ENCODE measurements at regions not wholly inside any gene's neighbourhood (a gene's known extent, or its start where the extent isn't known, plus 50 kb on each side); places are given as distances from the start of the nearest gene placed in this dataset.
A peak's percentile ranks its signal among the peaks of the same experiment; 100 is the strongest.

GRCh38 chr16:55253987-55254386 is 70.0 kb upstream of the IRX6 start:
- no peak overlapping the region for H3K23ac ChIP-seq (ENCODE audit: low read depth, low read length, poor library complexity)
- no peaks in the 10 kb centered on the region for H3K9me3 ChIP-seq (replicated peaks in 1 of 2; ENCODE audit: control insufficient read depth in 2 of 2, insufficient read depth in 1 of 2, low read depth in 1 of 2, low read length in 2 of 2)
- H2BK120ac ChIP-seq (ENCODE audit: low read depth, low read length), result no peak overlapping the region
- H3K4me1 ChIP-seq (ENCODE audit: control insufficient read depth in 2 of 2, insufficient read depth in 1 of 2, low read depth in 1 of 2, low read length in 2 of 2), result no peaks in the 10 kb centered on the region
- H3K4ac ChIP-seq (ENCODE audit: low read length), result no peak overlapping the region
- no peak overlapping the region for H2BK15ac ChIP-seq (ENCODE audit: low read length)
- no peaks in the 10 kb centered on the region for H3K36me3 ChIP-seq (replicated peaks in 1 of 2; ENCODE audit: control insufficient read depth in 2 of 2, insufficient read depth in 2 of 2, low read length in 2 of 2)
- H2BK5ac ChIP-seq (ENCODE audit: low read length), result no peak overlapping the region
- H2AK5ac ChIP-seq (ENCODE audit: low read depth, low read length), result no peak overlapping the region
- no peak for DNase-seq (ENCODE audit: low spot score)
- no peak overlapping the region for H4K8ac ChIP-seq (ENCODE audit: low read depth, low read length)
- H2AFZ ChIP-seq (ENCODE audit: low read length), result no peak overlapping the region
- H3K27me3 ChIP-seq (ENCODE audit: control insufficient read depth in 3 of 3, insufficient read depth in 3 of 3, low read depth in 1 of 3, low read length in 3 of 3), result no peaks in the 10 kb centered on the region
- no peak overlapping the region for H3K4me3 ChIP-seq (ENCODE audit: low read length in 2 of 2)
- H4K91ac ChIP-seq (ENCODE audit: low read depth, low read length, poor library complexity), result no peak overlapping the region
- H3K27ac ChIP-seq (replicated peaks; ENCODE audit: low read length), result no peak overlapping the region
- H3K79me1 ChIP-seq (ENCODE audit: low read depth, low read length), result no peaks in the 10 kb centered on the region
- H2BK12ac ChIP-seq (ENCODE audit: low read length), result no peak overlapping the region
- H3K14ac ChIP-seq (ENCODE audit: low read length), result no peak overlapping the region
- H3K18ac ChIP-seq (ENCODE audit: low read length), result no peak overlapping the region
- no peak overlapping the region for H3K9ac ChIP-seq (ENCODE audit: low read depth, low read length, poor library complexity)
- no peak overlapping the region for H3K4me2 ChIP-seq (ENCODE audit: insufficient read depth, low read length, poor library complexity, severe bottlenecking)

GRCh38 chr16:55255733-55256282 is 68.2 kb upstream of the IRX6 start:
- Histone ChIP-seq H2BK12ac (ENCODE audit: low read length) (no peak overlapping the region), H2BK15ac (ENCODE audit: low read length) (no peak overlapping the region), H3K79me1 (ENCODE audit: low read depth, low read length) (no peaks in the 10 kb centered on the region), H2AK5ac (ENCODE audit: low read depth, low read length) (no peak overlapping the region), H3K9ac (ENCODE audit: low read depth, low read length, poor library complexity) (no peak overlapping the region), H3K9me3 (replicated peaks in 1 of 2; ENCODE audit: control insufficient read depth in 2 of 2, insufficient read depth in 1 of 2, low read depth in 1 of 2, low read length in 2 of 2) (no peaks in the 10 kb centered on the region), H3K4me3 (ENCODE audit: low read length in 2 of 2) (no peak overlapping the region), H3K14ac (ENCODE audit: low read length) (no peak overlapping the region), H3K27me3 (ENCODE audit: control insufficient read depth in 3 of 3, insufficient read depth in 3 of 3, low read depth in 1 of 3, low read length in 3 of 3) (no peaks in the 10 kb centered on the region), H3K23ac (ENCODE audit: low read depth, low read length, poor library complexity) (no peak overlapping the region), H3K36me3 (replicated peaks in 1 of 2; ENCODE audit: control insufficient read depth in 2 of 2, insufficient read depth in 2 of 2, low read length in 2 of 2) (no peaks in the 10 kb centered on the region), H3K4ac (ENCODE audit: low read length) (no peak overlapping the region), H3K18ac (ENCODE audit: low read length) (no peak overlapping the region), H2AFZ (ENCODE audit: low read length) (no peak overlapping the region), H2BK120ac (ENCODE audit: low read depth, low read length) (no peak overlapping the region), H3K4me2 (ENCODE audit: insufficient read depth, low read length, poor library complexity, severe bottlenecking) (no peak overlapping the region), H3K27ac (replicated peaks; ENCODE audit: low read length) (no peak overlapping the region), H4K91ac (ENCODE audit: low read depth, low read length, poor library complexity) (no peak overlapping the region), H3K4me1 (ENCODE audit: control insufficient read depth in 2 of 2, insufficient read depth in 1 of 2, low read depth in 1 of 2, low read length in 2 of 2) (no peaks in the 10 kb centered on the region), H4K8ac (ENCODE audit: low read depth, low read length) (no peak overlapping the region), H2BK5ac (ENCODE audit: low read length) (no peak overlapping the region)
- WGBS, 2 donors (ENCODE audit: extremely low coverage in 2 of 2, insufficient read length in 2 of 2, insufficient replicate concordance in 1 of 2), result no CpG with 5 or more reads among the region's 9 CpGs
- DNase-seq (ENCODE audit: low spot score), result no peak

GRCh38 chr16:55256412-55257016 is 67.5 kb upstream of the IRX6 start:
- no peak for DNase-seq (ENCODE audit: low spot score)
- H3K79me1 ChIP-seq (ENCODE audit: low read depth, low read length), result no peaks in the 10 kb centered on the region
- no peak overlapping the region for H4K8ac ChIP-seq (ENCODE audit: low read depth, low read length)

GRCh38 chr16:55257966-55258613 is 65.9 kb upstream of the IRX6 start:
- Histone ChIP-seq H3K4me1 (ENCODE audit: control insufficient read depth in 2 of 2, insufficient read depth in 1 of 2, low read depth in 1 of 2, low read length in 2 of 2) (no peaks in the 10 kb centered on the region), H3K27ac (replicated peaks; ENCODE audit: low read length) (no peak overlapping the region), H4K91ac (ENCODE audit: low read depth, low read length, poor library complexity) (no peak overlapping the region), H4K8ac (ENCODE audit: low read depth, low read length) (no peak overlapping the region), H2AK5ac (ENCODE audit: low read depth, low read length) (no peak overlapping the region), H3K23ac (ENCODE audit: low read depth, low read length, poor library complexity) (no peak overlapping the region), H3K79me1 (ENCODE audit: low read depth, low read length) (no peaks in the 10 kb centered on the region), H3K27me3 (ENCODE audit: control insufficient read depth in 3 of 3, insufficient read depth in 3 of 3, low read depth in 1 of 3, low read length in 3 of 3) (no peaks in the 10 kb centered on the region), H2BK15ac (ENCODE audit: low read length) (no peak overlapping the region), H3K36me3 (replicated peaks in 1 of 2; ENCODE audit: control insufficient read depth in 2 of 2, insufficient read depth in 2 of 2, low read length in 2 of 2) (no peaks in the 10 kb centered on the region), H2AFZ (ENCODE audit: low read length) (no peak overlapping the region), H3K18ac (ENCODE audit: low read length) (no peak overlapping the region), H3K4ac (ENCODE audit: low read length) (no peak overlapping the region), H3K9me3 (replicated peaks in 1 of 2; ENCODE audit: control insufficient read depth in 2 of 2, insufficient read depth in 1 of 2, low read depth in 1 of 2, low read length in 2 of 2) (no peaks in the 10 kb centered on the region), H2BK12ac (ENCODE audit: low read length) (no peak overlapping the region), H3K14ac (ENCODE audit: low read length) (no peak overlapping the region), H3K4me3 (ENCODE audit: low read length in 2 of 2) (no peak overlapping the region), H2BK5ac (ENCODE audit: low read length) (no peak overlapping the region), H3K9ac (ENCODE audit: low read depth, low read length, poor library complexity) (no peak overlapping the region), H3K4me2 (ENCODE audit: insufficient read depth, low read length, poor library complexity, severe bottlenecking) (no peak overlapping the region), H2BK120ac (ENCODE audit: low read depth, low read length) (no peak overlapping the region)
- WGBS, 2 donors (ENCODE audit: extremely low coverage in 2 of 2, insufficient read length in 2 of 2, insufficient replicate concordance in 1 of 2), result no CpG with 5 or more reads among the region's 9 CpGs
- DNase-seq (ENCODE audit: low spot score), result peak; percentile 49

More at GRCh38 chr16:55256412-55257016, 67.5 kb upstream of the IRX6 start:
- no peaks in the 10 kb centered on the region for H3K36me3 ChIP-seq (replicated peaks in 1 of 2; ENCODE audit: control insufficient read depth in 2 of 2, insufficient read depth in 2 of 2, low read length in 2 of 2)
- no peaks in the 10 kb centered on the region for H3K4me1 ChIP-seq (ENCODE audit: control insufficient read depth in 2 of 2, insufficient read depth in 1 of 2, low read depth in 1 of 2, low read length in 2 of 2)
- no peak overlapping the region for H3K9ac ChIP-seq (ENCODE audit: low read depth, low read length, poor library complexity)
- no peak overlapping the region for H3K23ac ChIP-seq (ENCODE audit: low read depth, low read length, poor library complexity)
- no peak overlapping the region for H3K18ac ChIP-seq (ENCODE audit: low read length)
- WGBS, 2 donors (ENCODE audit: extremely low coverage in 2 of 2, insufficient read length in 2 of 2, insufficient replicate concordance in 1 of 2), result no CpG with 5 or more reads among the region's 20 CpGs
- no peak overlapping the region for H3K4ac ChIP-seq (ENCODE audit: low read length)
- no peak overlapping the region for H2AK5ac ChIP-seq (ENCODE audit: low read depth, low read length)
- H2AFZ ChIP-seq (ENCODE audit: low read length), result no peak overlapping the region
- H3K9me3 ChIP-seq (replicated peaks in 1 of 2; ENCODE audit: control insufficient read depth in 2 of 2, insufficient read depth in 1 of 2, low read depth in 1 of 2, low read length in 2 of 2), result no peaks in the 10 kb centered on the region
- no peak overlapping the region for H2BK5ac ChIP-seq (ENCODE audit: low read length)
- no peak overlapping the region for H2BK15ac ChIP-seq (ENCODE audit: low read length)
- H3K27ac ChIP-seq (replicated peaks; ENCODE audit: low read length), result no peak overlapping the region
- H3K4me3 ChIP-seq (ENCODE audit: low read length in 2 of 2), result no peak overlapping the region
- no peak overlapping the region for H2BK12ac ChIP-seq (ENCODE audit: low read length)
- no peak overlapping the region for H4K91ac ChIP-seq (ENCODE audit: low read depth, low read length, poor library complexity)
- no peak overlapping the region for H3K14ac ChIP-seq (ENCODE audit: low read length)
- H2BK120ac ChIP-seq (ENCODE audit: low read depth, low read length), result no peak overlapping the region
- no peak overlapping the region for H3K4me2 ChIP-seq (ENCODE audit: insufficient read depth, low read length, poor library complexity, severe bottlenecking)
- no peaks in the 10 kb centered on the region for H3K27me3 ChIP-seq (ENCODE audit: control insufficient read depth in 3 of 3, insufficient read depth in 3 of 3, low read depth in 1 of 3, low read length in 3 of 3)
